ENCODE measurements at regions not wholly inside any gene's neighbourhood (a gene's known extent, or its start where the extent isn't known, plus 50 kb on each side); places are given as distances from the start of the nearest gene placed in this dataset.
"Not testable (repeated sequence)": the region's sequence is repeated elsewhere in the genome, so short reads cannot be mapped to it uniquely, and the experiment has no call there.

DNA sequence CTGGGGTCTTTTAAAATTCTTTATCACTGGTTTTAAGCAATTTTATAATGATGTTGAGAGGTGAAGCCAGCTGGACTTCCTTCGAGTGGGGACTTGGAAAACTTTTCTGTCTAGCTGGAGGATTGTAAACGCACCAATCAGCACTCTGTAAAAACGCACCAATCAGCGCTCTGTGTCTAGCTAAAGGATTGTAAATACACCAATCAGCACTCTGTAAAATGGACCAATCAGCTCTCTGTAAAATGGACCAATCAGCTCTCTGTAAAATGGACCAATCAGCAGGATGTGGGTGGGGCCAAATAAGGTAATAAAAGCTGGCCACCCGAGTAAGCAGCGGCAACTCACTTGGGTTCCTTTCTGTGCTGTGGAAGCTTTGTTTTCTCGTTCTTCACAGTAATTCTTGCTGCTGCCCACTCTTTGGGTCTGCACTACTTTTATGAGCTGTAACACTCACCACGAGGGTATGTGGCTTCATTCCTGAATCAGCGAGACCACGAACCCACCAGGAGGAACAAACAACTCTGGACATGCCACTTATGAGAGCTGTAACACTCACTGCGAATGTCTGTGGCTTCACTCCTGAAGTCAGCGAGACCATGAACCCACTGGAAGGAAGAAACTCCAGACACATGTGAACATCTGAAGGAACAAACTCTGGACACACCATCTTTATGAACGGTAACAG is 462.6 kb downstream of the GUCY1A2 start:
- TF ChIP-seq, protein P1, sequence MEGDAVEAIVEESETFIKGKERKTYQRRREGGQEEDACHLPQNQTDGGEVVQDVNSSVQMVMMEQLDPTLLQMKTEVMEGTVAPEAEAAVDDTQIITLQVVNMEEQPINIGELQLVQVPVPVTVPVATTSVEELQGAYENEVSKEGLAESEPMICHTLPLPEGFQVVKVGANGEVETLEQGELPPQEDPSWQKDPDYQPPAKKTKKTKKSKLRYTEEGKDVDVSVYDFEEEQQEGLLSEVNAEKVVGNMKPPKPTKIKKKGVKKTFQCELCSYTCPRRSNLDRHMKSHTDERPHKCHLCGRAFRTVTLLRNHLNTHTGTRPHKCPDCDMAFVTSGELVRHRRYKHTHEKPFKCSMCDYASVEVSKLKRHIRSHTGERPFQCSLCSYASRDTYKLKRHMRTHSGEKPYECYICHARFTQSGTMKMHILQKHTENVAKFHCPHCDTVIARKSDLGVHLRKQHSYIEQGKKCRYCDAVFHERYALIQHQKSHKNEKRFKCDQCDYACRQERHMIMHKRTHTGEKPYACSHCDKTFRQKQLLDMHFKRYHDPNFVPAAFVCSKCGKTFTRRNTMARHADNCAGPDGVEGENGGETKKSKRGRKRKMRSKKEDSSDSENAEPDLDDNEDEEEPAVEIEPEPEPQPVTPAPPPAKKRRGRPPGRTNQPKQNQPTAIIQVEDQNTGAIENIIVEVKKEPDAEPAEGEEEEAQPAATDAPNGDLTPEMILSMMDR (conservative IDR thresholded peaks at IDR 0.05; ENCODE audit: low read depth, low read length), result not testable (repeated sequence)
- not testable (repeated sequence) for TF ChIP-seq EZH2 (IDR thresholded peaks at IDR 0.05; ENCODE audit: borderline replicate concordance, low read depth, low read length, poor library complexity, severe bottlenecking)

Measured in A673 (cell line).